ENCODE measurements at regions not wholly inside any gene's neighbourhood (a gene's known extent, or its start where the extent isn't known, plus 50 kb on each side); places are given as distances from the start of the nearest gene placed in this dataset.
"Not testable (repeated sequence)": the region's sequence is repeated elsewhere in the genome, so short reads cannot be mapped to it uniquely, and the experiment has no call there.

DNA sequence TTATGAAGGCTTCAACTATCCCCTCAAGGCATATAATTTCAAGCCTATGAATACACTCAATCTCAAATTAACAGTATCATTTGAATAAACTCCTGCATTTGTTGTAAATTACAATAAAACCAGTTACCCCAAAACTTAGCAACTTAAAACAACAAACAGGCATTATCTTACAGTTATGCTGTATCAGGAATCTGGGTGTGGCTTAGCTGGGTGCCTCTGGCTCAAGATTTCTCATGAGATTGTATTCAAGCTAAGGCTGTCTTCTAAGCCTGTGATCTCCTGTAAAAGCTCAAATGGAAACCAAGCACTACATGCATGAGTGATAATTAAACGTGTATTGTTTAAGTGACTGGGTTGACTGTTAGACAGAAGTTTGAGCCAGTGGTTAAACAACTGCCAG is 341.0 kb upstream of the PHF14 start:
- intact Hi-C loops (cut with DNase I), result no loop called here
- ATAC-seq (ENCODE audit: poor library complexity) (no peak), DNase-seq (no peak)

DNA sequence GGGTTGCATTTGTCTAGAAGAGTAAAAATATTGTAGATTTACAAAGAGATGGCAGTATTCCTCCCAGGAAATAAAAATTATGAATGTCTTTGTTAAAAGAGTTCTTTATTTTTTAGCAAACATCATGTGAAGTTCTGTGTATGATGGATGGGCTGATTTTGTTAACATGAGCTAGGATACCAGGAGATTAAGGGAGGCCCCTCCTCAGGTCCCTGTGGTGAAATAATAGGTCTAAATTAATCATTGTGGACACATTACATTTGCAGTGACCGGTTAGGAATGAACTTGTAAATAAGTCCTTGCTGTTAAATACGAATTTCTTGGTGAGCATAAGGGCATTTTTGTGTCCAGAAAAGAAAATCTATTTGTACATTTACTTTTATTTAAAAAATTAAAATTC is 339.4 kb upstream of the PHF14 start:
- intact Hi-C loops (cut with DNase I), result no loop called here
- no peak for ATAC-seq (ENCODE audit: poor library complexity)
- no peak for DNase-seq

DNA sequence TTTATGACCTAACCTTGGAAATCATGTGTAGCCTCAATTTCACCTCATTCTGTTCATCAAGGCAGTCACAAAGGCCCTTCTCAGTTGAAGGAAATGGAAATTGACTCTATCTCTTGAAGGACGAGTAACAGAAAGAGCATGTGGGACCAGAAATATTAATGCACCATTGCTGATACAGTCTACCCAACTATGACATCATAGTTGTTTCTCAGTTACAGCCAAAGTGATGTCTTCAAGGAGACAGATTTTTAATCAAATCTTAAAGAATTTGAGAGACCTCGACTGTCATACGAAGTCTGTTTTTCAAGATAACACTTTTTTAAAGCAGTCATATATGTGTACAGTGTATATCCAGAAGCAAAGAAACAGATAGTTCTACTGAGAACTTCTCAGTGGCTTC is 335.7 kb upstream of the PHF14 start:
- intact Hi-C loops (cut with DNase I), result no loop called here
- DNase-seq, result no peak

DNA sequence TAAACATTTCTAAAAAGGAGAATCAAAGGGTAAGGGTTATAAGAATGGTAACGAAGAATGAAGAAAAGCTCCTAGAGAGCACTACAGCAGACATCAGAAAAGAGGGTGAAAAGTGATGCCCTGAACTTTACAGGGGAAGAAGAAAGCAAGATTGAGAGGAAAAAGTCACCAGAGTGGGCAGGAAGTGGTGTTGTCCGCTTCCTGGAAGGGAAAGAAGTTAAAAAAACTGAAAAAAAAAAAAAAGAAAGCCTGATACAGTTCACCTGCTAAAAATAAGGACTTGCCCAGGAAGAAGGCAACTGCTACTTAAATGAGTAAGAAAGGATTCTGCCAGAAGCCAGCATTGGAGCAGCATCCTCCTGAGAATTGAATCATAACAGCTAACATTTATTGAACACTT is 330.1 kb upstream of the PHF14 start:
- DNase-seq (no peak), ATAC-seq (ENCODE audit: poor library complexity) (no peak)
- intact Hi-C loops (cut with DNase I), result no loop called here

More for the DNA sequence above, 335.7 kb upstream of the PHF14 start:
- no peak for ATAC-seq (ENCODE audit: poor library complexity)

DNA sequence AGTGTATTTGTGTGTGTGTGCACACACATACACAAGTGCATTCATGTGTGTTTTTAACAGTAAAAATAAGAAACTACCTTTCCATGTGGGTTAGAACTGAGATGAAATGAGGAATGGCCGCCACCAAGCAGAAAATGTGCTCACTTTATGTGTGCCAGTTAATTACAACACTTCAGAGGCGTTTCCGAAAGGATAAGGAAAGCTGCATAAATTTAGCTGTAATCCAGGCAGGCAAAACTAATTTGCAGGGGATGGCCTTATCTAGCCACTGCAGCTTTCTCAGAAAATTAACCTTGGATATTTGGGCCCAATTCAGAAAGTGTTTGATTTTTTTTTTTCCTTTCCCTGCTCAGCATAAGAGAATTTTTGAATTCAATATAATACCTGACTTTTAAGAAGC is 328.8 kb upstream of the PHF14 start:
- DNase-seq (no peak), ATAC-seq (ENCODE audit: poor library complexity) (no peak)
- intact Hi-C loops (cut with DNase I), result no loop called here

DNA sequence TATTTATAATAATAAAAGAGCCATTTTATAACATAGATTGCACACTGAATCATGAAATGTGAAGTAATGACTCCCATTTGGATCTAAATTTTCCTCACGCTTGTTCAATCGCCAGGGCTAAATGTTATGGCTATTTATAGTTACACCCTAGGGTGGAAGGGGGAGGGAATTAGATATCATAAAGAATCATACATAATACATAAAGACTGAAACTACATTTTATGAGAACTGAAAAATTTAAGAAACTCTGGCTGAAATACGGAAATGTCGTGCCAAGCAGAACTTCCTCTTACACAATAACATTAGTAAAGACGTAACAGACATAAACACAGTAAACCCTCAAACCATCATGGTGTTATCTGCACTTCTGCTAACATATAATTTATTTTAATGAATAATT is 327.5 kb upstream of the PHF14 start:
- intact Hi-C loops (cut with DNase I), result no loop called here
- ATAC-seq (ENCODE audit: poor library complexity), result no peak
- DNase-seq, result no peak

DNA sequence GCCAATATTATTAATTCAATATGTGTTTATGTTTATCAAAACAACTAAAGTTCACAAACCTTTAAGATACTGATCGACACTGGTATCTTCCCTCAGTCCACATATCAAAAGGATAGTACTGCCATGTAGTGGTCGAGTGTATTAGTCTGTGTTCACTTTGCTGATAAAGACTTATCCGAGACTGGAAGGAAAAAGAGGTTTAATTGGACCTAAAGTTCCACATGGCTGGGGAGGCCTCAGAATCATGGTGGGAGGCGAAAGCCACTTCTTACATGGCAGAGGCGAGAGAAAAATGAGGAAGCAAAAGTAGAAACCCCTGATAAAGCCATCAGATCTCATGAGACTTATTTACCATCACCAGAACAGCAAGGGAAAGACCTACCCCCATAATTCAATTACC is 325.4 kb upstream of the PHF14 start:
- ATAC-seq (ENCODE audit: poor library complexity) (no peak), DNase-seq (no peak)
- intact Hi-C loops (cut with DNase I), result no loop called here

DNA sequence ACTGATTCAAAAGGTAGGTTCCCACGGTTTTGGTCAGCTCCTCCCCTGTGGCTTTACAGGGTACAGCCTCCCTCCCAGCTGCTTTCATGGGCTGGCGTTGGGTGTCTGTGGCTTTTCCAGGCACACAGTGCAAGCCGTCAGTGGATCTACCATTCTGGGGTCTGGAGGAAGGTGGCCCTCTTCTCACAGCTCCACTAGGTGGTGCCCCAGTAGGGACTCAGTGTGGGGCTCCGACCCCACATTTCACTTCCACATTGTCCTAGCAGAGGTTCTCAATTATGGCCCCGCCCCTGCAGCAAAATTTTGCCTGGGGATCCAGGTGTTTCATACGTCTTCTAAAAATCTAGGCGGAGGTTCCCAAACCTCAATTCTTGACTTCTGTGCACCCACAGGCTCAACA is 324.6 kb upstream of the PHF14 start:
- DNase-seq; ATAC-seq (ENCODE audit: poor library complexity); intact Hi-C loops (cut with DNase I): not testable (repeated sequence)

DNA sequence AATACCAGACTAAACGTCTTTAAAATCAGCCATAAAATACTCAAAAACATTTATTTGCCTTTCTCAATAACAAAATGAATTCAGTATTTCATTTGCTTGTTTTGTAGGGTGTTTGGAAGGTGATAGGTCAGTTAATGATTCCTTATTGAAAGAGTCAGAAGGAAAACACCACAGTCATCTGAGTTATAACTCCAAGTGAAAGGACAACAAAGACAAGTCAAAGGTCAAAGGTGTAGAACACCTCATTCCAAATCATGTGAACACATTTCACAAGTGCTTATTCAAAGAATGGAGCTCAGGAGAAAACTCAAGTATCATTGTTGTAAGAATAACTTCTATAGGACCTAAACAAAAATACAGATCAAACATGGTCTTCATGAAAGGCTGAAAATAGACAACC is 318.6 kb upstream of the PHF14 start:
- DNase-seq, result no peak
- intact Hi-C loops (cut with DNase I), result no loop called here
- no peak for ATAC-seq (ENCODE audit: poor library complexity)

DNA sequence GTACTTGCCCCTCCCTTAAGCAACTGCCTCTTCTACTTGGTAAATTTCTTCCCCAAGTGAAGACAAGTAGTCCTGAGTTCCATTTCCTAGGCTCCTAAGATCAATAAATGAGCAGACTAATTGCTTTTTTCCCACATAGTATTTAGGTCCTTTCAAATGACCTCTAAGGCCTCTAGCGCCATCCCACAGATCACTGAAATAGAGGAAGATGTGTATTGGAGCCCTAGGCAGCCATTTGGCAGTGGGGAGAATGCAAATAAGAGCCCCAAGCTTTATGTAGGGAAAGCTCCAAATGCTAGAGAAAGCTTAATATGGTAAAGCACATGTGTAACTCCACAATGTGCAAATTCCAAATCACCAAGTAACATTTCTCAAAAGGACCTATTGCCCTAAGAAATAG is 316.5 kb upstream of the PHF14 start:
- DNase-seq (no peak), ATAC-seq (ENCODE audit: poor library complexity) (no peak)
- intact Hi-C loops (cut with DNase I), result no loop called here

DNA sequence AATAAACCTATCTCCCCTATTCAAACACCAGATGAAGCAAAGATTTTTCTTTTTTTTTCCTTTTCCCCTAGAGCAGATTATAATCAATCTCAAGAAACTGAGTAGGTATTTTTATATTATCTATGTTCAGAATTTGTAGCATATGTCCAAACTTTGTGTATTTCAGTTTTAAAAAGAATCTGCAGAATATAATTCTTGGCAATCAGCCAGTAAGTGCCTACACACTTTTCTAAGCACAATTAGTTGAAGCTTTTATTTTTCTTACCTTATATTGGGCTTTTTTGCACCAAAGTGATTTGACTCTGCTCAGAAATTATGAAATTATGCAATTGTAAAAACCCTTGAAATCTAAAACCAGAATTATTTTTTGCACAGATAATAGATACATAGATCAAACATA is 315.8 kb upstream of the PHF14 start:
- ATAC-seq (ENCODE audit: poor library complexity) (no peak), DNase-seq (no peak)
- intact Hi-C loops (cut with DNase I), result no loop called here

DNA sequence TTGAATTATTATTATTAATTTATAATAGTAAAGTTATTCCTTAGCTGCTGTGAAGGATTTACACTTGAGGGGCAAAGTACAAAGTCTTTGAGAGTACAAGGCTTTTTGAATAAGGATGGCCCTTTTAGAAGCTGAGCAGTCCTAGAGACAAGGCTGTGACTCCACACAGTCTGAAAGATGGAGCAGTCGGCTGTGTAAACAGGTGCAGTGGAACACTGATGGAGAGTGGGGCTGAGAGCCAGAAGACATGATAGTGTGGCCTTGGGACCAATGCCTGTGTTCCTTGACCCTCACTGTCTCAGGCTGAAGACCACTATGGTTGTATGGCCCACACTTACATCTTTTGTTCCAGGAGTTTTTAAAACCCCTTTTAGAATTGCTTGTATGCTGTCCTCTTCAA is 311.2 kb upstream of the PHF14 start:
- ATAC-seq (ENCODE audit: poor library complexity) (no peak), DNase-seq (no peak)
- intact Hi-C loops (cut with DNase I), result no loop called here

DNA sequence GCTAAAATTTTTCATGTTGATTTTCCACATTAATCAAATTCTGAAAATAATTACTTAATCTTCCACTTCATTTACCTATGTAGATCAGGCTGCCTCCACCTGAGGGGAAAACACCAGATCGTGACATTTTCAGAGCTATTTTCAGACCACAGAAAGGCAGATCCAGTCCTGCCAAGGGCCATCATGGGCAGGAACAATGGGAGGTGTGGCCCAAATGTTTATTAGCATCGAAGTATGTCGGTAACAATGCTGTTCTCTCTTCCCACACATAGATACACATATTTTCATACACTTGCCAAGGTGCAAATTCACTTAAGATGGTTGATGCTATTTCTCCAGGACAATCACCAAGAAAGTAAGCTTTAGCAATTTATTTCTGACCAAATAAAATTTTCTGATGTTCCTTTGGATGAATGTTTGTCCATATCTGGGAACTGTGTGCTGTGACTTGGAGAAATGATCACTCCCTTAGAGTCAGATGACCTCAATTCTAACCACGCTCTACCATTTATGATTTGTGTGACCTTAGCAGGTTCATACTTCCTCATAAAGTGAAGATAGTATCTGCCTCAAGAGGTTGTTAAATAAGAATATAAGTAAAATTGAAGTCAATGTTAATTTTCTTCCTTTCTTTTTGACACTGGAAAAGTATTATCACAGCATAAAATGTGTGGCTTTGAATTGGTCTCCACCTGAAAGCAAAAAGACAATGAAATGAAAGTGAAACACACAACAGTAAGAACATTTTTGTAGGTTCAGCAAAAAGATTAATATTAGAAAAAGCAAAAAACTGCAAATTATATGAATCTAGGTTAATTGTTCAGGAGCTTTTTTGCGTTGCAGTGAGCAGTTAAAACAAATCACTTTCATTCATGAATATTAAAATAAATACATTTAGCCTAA is 310.4 kb upstream of the PHF14 start:
- intact Hi-C loops (cut with DNase I), result no loop called here
- DNase-seq (no peak), ATAC-seq (ENCODE audit: poor library complexity) (no peak)

DNA sequence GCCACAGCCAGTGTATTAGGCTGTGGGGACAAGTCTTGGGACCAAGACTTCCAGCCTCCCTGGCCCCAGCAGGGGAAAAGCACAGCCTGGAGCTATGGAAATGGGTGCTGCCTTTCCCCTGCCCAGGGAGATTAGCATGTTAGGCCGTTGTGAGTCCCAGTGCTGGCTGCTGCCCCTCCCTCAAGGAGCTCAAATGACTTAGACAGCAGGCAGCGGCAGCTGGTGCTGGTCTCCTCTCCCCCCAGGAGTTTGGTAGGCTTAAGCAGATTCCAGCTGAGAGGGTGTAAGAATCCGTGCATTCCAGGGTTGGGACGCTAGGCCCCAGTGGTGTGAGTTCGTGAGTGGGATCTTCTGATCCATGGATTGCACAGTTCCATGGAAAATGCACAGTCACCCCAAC is 301.5 kb upstream of the PHF14 start:
- DNase-seq (no peak), ATAC-seq (ENCODE audit: poor library complexity) (no peak)
- intact Hi-C loops (cut with DNase I), result no loop called here

DNA sequence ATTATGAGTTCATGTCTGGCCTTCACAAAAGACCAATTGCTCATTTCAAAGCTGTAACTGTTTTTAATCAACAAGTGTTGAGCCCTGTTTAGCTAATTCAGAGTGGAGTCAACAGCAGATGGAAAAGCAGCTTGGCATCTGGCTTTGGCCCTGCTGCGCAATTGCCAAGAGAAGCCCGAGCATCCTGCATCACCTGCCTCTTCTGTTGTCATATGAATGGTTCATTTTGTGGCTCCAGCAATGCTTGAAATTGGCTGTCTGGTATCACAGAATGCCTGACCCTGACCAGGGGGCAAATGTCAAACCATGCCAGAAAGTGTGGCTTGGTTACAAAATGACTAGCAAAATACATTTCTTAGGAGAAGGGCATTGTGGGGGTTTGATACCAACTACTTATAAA is 296.5 kb upstream of the PHF14 start:
- DNase-seq (no peak), ATAC-seq (ENCODE audit: poor library complexity) (no peak)
- intact Hi-C loops (cut with DNase I), result no loop called here

DNA sequence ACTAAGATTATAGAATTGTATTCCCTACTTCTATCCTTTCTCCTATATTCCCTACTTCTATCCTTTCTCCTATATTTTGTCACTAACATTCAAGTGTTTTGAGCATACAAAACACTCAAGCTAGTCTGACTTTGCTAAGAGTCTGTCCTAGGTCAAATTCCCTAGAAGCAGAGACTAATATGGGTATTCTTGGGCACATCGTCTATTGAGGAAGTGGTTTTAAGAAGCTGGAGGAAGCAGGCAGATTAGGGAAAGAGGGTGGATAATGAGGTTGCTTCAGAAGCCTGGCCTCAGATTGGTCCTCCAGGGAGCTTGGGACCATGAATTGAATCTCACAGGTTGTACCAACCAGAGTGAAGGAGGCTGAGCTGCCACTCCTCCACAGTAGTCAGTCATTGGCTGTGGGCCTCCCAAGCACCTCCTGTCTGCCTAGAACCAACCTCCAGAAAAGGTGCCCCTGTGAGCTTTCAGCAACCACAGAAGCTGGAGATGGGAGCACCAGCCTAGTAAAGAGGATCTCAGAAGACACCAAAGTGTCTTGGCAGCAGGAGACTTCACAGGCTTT is 295.9 kb upstream of the PHF14 start:
- intact Hi-C loops (cut with DNase I), result no loop called here
- ATAC-seq (ENCODE audit: poor library complexity), result no peak
- DNase-seq, result no peak

DNA sequence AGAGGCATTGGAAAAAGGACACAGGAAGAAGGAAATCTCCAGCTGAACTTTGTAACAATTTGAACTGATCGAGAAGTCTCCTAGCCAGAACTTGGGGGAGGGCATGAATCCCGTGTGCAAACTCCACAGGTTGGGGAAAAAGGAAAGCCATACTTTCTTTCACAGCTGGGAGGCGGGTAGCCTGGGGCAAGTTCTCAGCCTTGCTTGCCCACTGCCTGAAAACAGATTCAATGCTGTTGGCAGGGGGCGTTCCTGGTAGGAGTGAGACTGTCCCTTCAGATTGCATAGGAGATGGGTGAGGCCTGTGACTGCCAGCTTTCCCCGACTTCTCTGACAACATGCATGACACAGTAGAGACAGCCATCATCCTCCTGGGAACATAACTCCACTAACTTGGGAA is 289.1 kb upstream of the PHF14 start:
- intact Hi-C loops (cut with DNase I), result no loop called here
- no peak for ATAC-seq (ENCODE audit: poor library complexity)
- no peak for DNase-seq

DNA sequence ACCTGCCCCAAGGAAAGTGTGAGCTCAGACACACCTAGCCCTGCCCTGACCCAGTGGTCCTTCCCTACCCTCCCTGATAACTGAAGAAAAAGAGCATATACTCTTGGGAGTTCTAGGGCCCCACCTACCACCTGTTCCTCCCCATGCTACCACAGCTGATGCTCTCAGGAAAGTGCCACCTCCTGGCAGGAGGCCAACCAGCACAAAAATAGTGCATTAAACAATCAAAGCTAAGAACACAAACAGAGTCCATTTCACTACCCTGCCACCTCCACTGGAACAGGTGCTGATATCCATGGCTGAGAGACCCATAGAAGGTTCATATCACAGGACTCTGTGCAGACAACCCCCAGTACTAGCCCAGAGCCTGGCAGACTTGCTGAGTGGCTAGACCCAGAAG is 288.6 kb upstream of the PHF14 start:
- ATAC-seq (ENCODE audit: poor library complexity) (no peak), DNase-seq (no peak)
- intact Hi-C loops (cut with DNase I), result no loop called here

DNA sequence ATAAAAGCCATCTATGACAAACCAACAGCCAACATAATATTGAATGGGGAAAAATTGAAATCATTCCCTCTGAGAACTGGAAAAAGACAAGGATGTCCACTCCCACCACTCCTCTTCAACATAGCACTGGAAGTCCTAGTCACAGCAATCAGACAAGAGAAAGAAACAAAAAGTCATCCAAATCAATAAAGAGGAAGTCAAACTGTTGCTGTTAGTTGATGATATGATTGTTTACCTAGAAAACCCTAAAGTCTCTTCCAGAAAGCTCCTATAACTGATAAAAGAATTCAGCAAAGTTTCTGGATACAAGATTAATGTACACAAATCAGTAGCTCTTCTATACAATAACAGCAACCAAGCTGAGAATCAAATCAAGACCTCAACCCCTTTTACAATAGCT is 285.1 kb upstream of the PHF14 start:
- intact Hi-C loops (cut with DNase I), result no loop called here
- no peak for DNase-seq
- ATAC-seq (ENCODE audit: poor library complexity), result no peak

DNA sequence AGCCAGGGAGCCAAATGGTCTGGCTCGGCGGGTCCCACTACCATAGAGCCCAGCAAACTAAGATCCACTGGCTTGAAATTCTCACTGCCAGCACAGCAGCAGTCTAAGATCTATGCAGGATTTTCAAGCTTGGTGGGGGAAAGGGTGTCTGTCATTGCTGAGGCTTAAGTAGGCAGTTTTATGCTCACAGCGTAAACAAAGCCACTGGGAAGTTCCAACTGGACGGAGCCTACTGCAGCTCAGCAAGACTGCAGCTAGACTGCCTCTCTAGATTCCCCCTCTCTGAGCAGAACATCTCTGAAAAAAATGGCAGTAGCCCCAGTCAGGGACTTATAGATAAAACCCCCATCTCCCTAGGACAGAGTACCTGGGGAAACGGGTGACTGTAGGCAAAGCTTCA is 277.6 kb upstream of the PHF14 start:
- intact Hi-C loops (cut with DNase I), result no loop called here
- DNase-seq (no peak), ATAC-seq (ENCODE audit: poor library complexity) (no peak)

DNA sequence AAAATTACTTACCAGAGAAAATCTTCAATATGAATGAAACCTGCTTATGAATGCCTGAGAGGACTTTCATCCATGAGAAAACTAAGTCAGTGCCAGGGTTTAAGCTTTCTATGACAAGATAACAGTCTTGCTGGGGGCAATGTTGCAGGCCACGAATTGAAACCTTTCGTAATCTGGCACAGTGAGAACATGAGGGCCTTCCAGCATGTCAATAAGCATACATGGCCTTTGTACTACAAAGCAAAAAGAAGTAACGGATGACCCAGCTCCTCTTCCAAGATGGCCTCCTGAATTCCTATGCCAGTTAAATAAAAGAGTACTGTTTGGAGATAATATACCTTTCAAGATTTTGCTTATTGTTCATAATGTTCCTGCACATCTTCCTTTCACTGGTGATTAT is 270.6 kb upstream of the PHF14 start:
- intact Hi-C loops (cut with DNase I), result no loop called here

More for the DNA sequence above, 270.6 kb upstream of the PHF14 start:
- no peak for ATAC-seq (ENCODE audit: poor library complexity)
- no peak for DNase-seq
